Spleen (tissue), 11 donors: ENCODE measurements at regions not wholly inside any gene's neighbourhood (a gene's known extent, or its start where the extent isn't known, plus 50 kb on each side); places are given as distances from the start of the nearest gene placed in this dataset.

Experiments used
- DNase-seq: peaks from one replicate; pipeline ENCODE4 v3.0.0-alpha.2; 2020
- H3K27ac ChIP-seq, 8 donors: fragments of 200-600 bp; sonication (generic) in 7 of 8; 1 replicate in 4 of 8; 2 replicates in 4 of 8; pipeline versions ENCODE4 v1.5.0 to v1.8.0; 2016 to 2021; ENCODE audit warnings: inconsistent platforms in 4 of 8, mild to moderate bottlenecking in 4 of 8, moderate library complexity in 1 of 8
- H3K27me3 ChIP-seq, 7 donors: fragments of 200-600 bp; sonication (generic) in 6 of 7; replicated peaks in 1 of 7; 1 replicate in 4 of 7; 2 replicates in 3 of 7; pipeline versions ENCODE4 v1.5.0 to v1.8.0; 2016 to 2021; ENCODE audit warnings: inconsistent platforms in 3 of 7, mild to moderate bottlenecking in 1 of 7
- H3K36me3 ChIP-seq, 6 donors: fragments of 200-600 bp; sonication (generic) in 5 of 6; 1 replicate in 4 of 6; 2 replicates in 2 of 6; pipeline versions ENCODE4 v1.5.0 to v1.8.0; 2016 to 2021; ENCODE audit warnings: inconsistent platforms in 2 of 6
- H3K4me1 ChIP-seq, 6 donors: fragments of 200-600 bp; sonication (generic) in 5 of 6; 1 replicate in 3 of 6; 2 replicates in 3 of 6; pipeline versions ENCODE4 v1.5.0 to v1.8.0; 2016 to 2021; ENCODE audit warnings: inconsistent platforms in 3 of 6
- H3K4me3 ChIP-seq, 8 donors: fragments of 200-600 bp; sonication (generic) in 7 of 8; 1 replicate in 4 of 8; 2 replicates in 4 of 8; pipeline versions ENCODE4 v1.5.0 to v1.8.0; 2016 to 2021; ENCODE audit warnings: inconsistent platforms in 4 of 8, mild to moderate bottlenecking in 4 of 8, moderate library complexity in 2 of 8
- H3K9me3 ChIP-seq, 8 donors: fragments of 200-600 bp; sonication (generic) in 7 of 8; 1 replicate in 4 of 8; 2 replicates in 4 of 8; pipeline versions ENCODE4 v1.5.0 to v1.8.0; 2016 to 2021; ENCODE audit warnings: inconsistent platforms in 4 of 8
- POLR2A ChIP-seq, 3 donors: fragments of 450-650 bp; IDR thresholded peaks; one replicate each; pipeline ENCODE4 v1.5.1; 2017; ENCODE audit warnings: antibody characterized with exemption in 3 of 3, mild to moderate bottlenecking in 1 of 3
- POLR2AphosphoS5 ChIP-seq, 3 donors: sonication (generic); formaldehyde crosslinking; IDR thresholded peaks; one replicate each; pipeline ENCODE4 v1.5.1; 2017; ENCODE audit warnings: antibody characterized with exemption in 3 of 3
- WGBS, 5 donors: extraction: QIAGEN DNeasy Blood & Tissue Kit in 3 of 5; methylation state at CpG; one replicate each; pipeline versions ENCODE4 v1.1.5 to v1.1.7; 2013 to 2018; 5-methylcytosine and 5-hydroxymethylcytosine counted together
- intact Hi-C: fragments of 100-400 bp; cut with DNase I; formaldehyde crosslinking; loops from one replicate; pipeline ENCODE4 v1.15.0; 2023; ENCODE audit warnings: low total_unique reads
- TF ChIP-seq, protein P1 (sequence below), 11 experiments: fragments of 200-600 bp in 7 of 11; fragments of 450-650 bp in 4 of 11; sonication (generic) in 4 of 11; IDR thresholded peaks in 8 of 11; conservative IDR thresholded peaks in 3 of 11; 1 replicate in 7 of 11; 2 replicates in 4 of 11; pipeline versions ENCODE4 v1.4.0 to v1.8.0; 2016 to 2021; ENCODE audit warnings: antibody characterized with exemption in 11 of 11, inconsistent platforms in 4 of 11, mild to moderate bottlenecking in 1 of 11
- donor health status: healthy with polysubstance abuse.
- donor health status: DM: no; HTN: no; CAD: no; lungs with moderate emphysema.
- donor health status: DM: no; HTN: no; CAD: no.
- donor health status: Bipolar disorder and iron deficiency.
- donor health status: healthy.
- donor health status: DM: no; HTN: no; CAD: no.
- donor health status: DM: yes; HTN: yes; CAD: no.

DNA sequence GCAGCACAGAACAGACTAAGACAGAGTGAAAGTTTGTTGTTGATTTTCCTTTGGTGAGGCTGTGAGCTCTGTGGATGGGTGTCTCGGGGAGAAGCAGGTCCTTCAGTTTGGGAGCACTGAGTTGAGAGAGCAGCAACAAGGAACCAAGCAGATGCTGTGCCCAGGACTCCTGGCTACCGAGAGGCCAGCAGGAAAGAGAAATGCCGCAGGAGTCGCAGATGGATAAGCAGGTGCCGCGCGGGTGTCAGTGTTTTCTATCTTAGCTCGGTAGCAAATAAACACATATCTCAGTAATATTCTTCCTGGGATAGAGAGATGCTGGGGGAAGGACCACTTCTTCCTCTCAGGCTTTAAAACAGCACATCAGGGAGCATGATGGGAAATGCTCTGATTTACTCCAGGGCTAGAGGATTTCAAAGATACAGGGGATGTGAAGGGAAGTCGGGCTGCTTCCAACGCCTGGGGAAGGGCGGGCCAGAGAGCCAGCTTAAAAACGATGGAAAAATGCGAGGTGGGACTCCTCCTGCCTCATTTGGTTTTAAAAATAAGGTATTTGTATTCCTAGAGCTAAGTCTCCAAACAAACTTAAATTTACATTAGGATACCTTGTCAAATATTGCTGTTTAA is 470.7 kb upstream of the B3GAT1 start:
- H3K9me3 ChIP-seq = no peaks in the 10 kb centered on the region
- peaks cover 0 to 50% (median 0%) of the 10 kb centered on the region in 7 donors for H3K27me3 ChIP-seq
- no peaks in the 10 kb centered on the region for H3K4me1 ChIP-seq
- DNase-seq = no peak
- no peaks in the 10 kb centered on the region for H3K36me3 ChIP-seq
- intact Hi-C loops = no loop called here
- H3K4me3 ChIP-seq = no peak overlapping the region
- TF ChIP-seq POLR2A (IDR thresholded peaks at IDR 0.05) (no peak), POLR2AphosphoS5 (IDR thresholded peaks at IDR 0.05) (no peak)
- TF ChIP-seq, protein P1, sequence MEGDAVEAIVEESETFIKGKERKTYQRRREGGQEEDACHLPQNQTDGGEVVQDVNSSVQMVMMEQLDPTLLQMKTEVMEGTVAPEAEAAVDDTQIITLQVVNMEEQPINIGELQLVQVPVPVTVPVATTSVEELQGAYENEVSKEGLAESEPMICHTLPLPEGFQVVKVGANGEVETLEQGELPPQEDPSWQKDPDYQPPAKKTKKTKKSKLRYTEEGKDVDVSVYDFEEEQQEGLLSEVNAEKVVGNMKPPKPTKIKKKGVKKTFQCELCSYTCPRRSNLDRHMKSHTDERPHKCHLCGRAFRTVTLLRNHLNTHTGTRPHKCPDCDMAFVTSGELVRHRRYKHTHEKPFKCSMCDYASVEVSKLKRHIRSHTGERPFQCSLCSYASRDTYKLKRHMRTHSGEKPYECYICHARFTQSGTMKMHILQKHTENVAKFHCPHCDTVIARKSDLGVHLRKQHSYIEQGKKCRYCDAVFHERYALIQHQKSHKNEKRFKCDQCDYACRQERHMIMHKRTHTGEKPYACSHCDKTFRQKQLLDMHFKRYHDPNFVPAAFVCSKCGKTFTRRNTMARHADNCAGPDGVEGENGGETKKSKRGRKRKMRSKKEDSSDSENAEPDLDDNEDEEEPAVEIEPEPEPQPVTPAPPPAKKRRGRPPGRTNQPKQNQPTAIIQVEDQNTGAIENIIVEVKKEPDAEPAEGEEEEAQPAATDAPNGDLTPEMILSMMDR (IDR thresholded peaks at IDR 0.05 in 8 of 11, conservative IDR thresholded peaks at IDR 0.05 in 3 of 11) = no peak
- no peak overlapping the region for H3K27ac ChIP-seq
- 63 to 70% (median 66%) methylated on average over 13 of the region's 13 CpGs for WGBS, 5 donors

DNA sequence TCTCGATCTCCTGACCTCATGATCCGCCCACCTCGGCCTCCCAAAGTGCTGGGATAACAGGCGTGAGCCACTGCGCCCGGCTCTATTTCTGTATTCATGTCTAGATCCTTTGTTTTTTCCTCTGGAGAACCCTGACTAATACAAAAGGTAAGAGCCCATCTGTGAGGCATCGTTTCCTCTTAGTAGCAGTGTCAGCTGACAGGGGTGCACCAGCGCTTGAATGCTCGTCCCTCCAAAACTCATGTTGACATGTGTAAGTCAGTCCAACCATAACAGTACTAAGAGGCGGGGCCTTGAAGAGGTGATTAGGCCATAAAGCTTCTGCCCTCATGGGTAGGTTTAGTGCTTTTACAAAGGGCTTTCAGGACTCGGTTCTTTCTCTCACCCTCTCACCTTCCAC is 470.1 kb upstream of the B3GAT1 start:
- WGBS, 5 donors = 75 to 88% (median 82%) methylated on average over 11 of the region's 11 CpGs
- no peak for DNase-seq
- no peak for TF ChIP-seq POLR2A (IDR thresholded peaks at IDR 0.05)
- TF ChIP-seq, protein P1 (IDR thresholded peaks at IDR 0.05 in 8 of 11, conservative IDR thresholded peaks at IDR 0.05 in 3 of 11) = no peak
- TF ChIP-seq POLR2AphosphoS5 (IDR thresholded peaks at IDR 0.05) = no peak

DNA sequence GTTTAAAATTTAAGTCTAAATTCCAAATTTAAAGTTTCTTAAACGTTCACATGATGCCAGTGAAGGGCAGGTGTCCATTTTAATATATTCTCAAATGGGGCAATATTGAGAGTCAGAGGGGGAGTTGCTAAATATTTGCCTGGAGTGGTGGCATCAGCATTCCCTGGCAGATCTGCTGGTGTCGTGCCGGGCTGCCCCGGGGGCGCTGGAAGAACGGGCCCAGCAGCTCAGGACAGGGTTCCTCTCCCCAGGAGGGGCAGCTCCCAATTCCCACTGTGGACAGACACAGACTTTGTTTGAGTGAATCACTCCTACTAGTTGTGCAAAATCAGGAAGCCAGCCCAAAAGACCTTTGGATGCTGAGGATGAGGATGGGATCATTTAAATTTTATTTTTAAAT is 468.7 kb upstream of the B3GAT1 start:
- Histone ChIP-seq H3K4me1 (no peaks in the 10 kb centered on the region), H3K27me3 (peaks cover 0 to 46% (median 0%) of the 10 kb centered on the region in 7 donors), H3K36me3 (no peaks in the 10 kb centered on the region), H3K9me3 (no peaks in the 10 kb centered on the region), H3K4me3 (no peak overlapping the region), H3K27ac (no peak overlapping the region)
- intact Hi-C loops = no loop called here
- TF ChIP-seq, protein P1 (IDR thresholded peaks at IDR 0.05 in 8 of 11, conservative IDR thresholded peaks at IDR 0.05 in 3 of 11) = no peak
- TF ChIP-seq POLR2AphosphoS5 (IDR thresholded peaks at IDR 0.05) (no peak), POLR2A (IDR thresholded peaks at IDR 0.05) (no peak)
- DNase-seq = no peak
- 77 to 89% (median 87%) methylated on average over 6 of the region's 6 CpGs for WGBS, 5 donors

More for the DNA sequence above, 470.1 kb upstream of the B3GAT1 start:
- H3K4me3 ChIP-seq = no peak overlapping the region
- no peak overlapping the region for H3K27ac ChIP-seq
- intact Hi-C loops = no loop called here
- no peaks in the 10 kb centered on the region for H3K9me3 ChIP-seq
- no peaks in the 10 kb centered on the region for H3K4me1 ChIP-seq
- H3K36me3 ChIP-seq = no peaks in the 10 kb centered on the region
- H3K27me3 ChIP-seq = peaks cover 0 to 49% (median 0%) of the 10 kb centered on the region in 7 donors

DNA sequence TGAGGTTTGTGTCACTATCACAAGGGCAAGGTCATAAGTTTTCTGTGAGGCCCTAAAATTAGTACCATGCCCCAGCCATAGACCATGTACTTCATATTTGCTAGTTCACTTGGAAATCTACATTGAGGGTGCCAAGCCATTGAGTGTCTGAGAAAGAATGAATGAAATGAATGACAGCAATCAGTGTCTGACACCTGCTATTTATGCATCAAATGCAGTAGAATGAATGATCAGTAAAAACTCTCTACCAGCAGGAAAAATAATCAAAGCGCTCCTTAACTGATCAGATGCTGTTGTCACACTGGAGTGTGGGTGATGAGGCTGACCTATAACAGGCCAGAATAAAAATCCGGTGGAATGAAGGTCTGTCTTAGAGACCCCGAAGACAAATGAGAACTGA is 467.9 kb upstream of the B3GAT1 start:
- Histone ChIP-seq H3K27me3 (peaks cover 0 to 44% (median 0%) of the 10 kb centered on the region in 7 donors), H3K36me3 (no peaks in the 10 kb centered on the region), H3K4me1 (no peaks in the 10 kb centered on the region), H3K27ac (no peak overlapping the region), H3K4me3 (no peak overlapping the region), H3K9me3 (no peaks in the 10 kb centered on the region)
- no peak for DNase-seq
- 64 to 94% (median 88%) methylated on average over 3 of the region's 3 CpGs for WGBS, 5 donors
- intact Hi-C loops = no loop called here
- TF ChIP-seq, protein P1 (IDR thresholded peaks at IDR 0.05 in 8 of 11, conservative IDR thresholded peaks at IDR 0.05 in 3 of 11) = no peak
- no peak for TF ChIP-seq POLR2AphosphoS5 (IDR thresholded peaks at IDR 0.05)
- no peak for TF ChIP-seq POLR2A (IDR thresholded peaks at IDR 0.05)
